ENCODE measurements at regions not wholly inside any gene's neighbourhood (a gene's known extent, or its start where the extent isn't known, plus 50 kb on each side); places are given as distances from the start of the nearest gene placed in this dataset.

DNA sequence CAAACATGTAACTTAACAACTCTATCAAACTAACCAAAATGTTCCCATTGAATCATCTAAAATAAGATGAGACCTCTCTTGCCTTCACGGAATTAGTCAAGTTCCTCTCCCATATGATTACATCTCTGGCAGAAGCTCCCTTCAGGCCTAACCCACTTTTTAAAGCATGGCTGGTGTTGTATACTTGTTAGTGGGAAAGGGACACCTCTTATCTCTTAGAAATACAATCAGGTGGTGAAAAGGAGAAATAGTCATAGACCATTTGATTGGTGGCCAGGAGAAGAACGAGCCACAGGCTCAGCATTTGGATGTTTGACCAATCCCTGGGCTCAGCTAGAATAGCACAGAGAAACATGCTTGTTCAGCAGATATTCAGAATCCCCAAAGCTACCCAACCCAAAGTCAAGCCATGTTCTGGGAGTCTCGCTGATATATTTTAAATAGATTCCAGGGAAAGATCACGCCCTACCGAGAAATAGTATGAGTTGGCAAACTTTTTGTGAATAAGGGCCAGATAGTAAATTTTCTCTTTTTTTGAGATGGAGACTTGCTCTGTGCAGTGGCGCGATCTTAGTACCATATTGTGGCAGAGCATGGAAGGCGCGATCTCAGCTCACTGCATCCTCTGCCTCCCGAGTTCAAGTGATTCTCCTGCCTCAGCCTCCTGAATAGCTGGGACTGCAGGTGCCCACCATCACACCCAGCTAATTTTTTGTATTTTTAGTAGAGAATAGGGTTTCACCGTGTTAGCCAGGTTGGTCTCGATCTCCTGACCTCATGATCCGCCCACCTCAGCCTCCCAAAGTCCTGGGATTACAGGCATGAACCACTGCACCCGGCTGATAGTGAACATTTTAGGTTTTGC, 126.3 kb upstream of the MYLIP start:
- no peaks in the 10 kb centered on the region for H3K9me3 ChIP-seq (ENCODE audit: control insufficient read depth, low read depth, low read length)
- no peak overlapping the region for H3K4me2 ChIP-seq (ENCODE audit: insufficient read depth, insufficient read length, low read length)
- Mint-ChIP-seq H3K9me3 (no peaks in the 10 kb centered on the region), H3K27ac (no peak overlapping the region), H3K36me3 (ENCODE audit: insufficient read depth in 1 of 3, low read depth in 3 of 3) (no peaks in the 10 kb centered on the region), H3K4me1 (peaks cover 16% of the 10 kb centered on the region in 2 experiments), H3K4me3 (no peak overlapping the region), H3K27me3 (ENCODE audit: low read depth) (no peaks in the 10 kb centered on the region; the same call in 1 of the 2 replicates)
- H3K14ac ChIP-seq (ENCODE audit: insufficient read depth, low read length) = no peak overlapping the region
- TF ChIP-seq, protein P1, sequence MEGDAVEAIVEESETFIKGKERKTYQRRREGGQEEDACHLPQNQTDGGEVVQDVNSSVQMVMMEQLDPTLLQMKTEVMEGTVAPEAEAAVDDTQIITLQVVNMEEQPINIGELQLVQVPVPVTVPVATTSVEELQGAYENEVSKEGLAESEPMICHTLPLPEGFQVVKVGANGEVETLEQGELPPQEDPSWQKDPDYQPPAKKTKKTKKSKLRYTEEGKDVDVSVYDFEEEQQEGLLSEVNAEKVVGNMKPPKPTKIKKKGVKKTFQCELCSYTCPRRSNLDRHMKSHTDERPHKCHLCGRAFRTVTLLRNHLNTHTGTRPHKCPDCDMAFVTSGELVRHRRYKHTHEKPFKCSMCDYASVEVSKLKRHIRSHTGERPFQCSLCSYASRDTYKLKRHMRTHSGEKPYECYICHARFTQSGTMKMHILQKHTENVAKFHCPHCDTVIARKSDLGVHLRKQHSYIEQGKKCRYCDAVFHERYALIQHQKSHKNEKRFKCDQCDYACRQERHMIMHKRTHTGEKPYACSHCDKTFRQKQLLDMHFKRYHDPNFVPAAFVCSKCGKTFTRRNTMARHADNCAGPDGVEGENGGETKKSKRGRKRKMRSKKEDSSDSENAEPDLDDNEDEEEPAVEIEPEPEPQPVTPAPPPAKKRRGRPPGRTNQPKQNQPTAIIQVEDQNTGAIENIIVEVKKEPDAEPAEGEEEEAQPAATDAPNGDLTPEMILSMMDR (conservative IDR thresholded peaks at IDR 0.05) = no peak
- no peak overlapping the region for H2BK15ac ChIP-seq (ENCODE audit: low read depth, low read length)
- H2BK5ac ChIP-seq (ENCODE audit: insufficient read length, low read length) = no peak overlapping the region
- no peaks in the 10 kb centered on the region for H3K27me3 ChIP-seq (ENCODE audit: insufficient read depth, low read length)
- no peak overlapping the region for H2BK120ac ChIP-seq (ENCODE audit: low read depth, low read length, poor library complexity, severe bottlenecking)
- H3K56ac ChIP-seq (ENCODE audit: insufficient read length, low read depth, low read length) = no peak overlapping the region
- no peak overlapping the region for H3K27ac ChIP-seq (ENCODE audit: insufficient read length, low read depth, low read length)
- no peak for DNase-seq
- no peaks in the 10 kb centered on the region for H3K79me2 ChIP-seq (ENCODE audit: insufficient read depth, low read length)
- no peak overlapping the region for H3T11ph ChIP-seq (ENCODE audit: low read length)
- H3K9ac ChIP-seq (ENCODE audit: extremely low read depth, insufficient read length, low read length) = no peak overlapping the region
- H4K20me1 ChIP-seq (ENCODE audit: control insufficient read depth, insufficient read depth, insufficient read length) = no peaks in the 10 kb centered on the region
- no CpG with 5 or more reads among the region's 14 CpGs for WGBS (ENCODE audit: extremely low coverage, insufficient read length, low lambda C conversion rate)
- no peaks in the 10 kb centered on the region for H3K79me1 ChIP-seq (ENCODE audit: insufficient read depth, low read depth, low read length, poor library complexity, severe bottlenecking)
- no peak overlapping the region for H2AK5ac ChIP-seq (ENCODE audit: insufficient read length, low read length)
- H3K4ac ChIP-seq (ENCODE audit: low read depth, low read length) = no peak overlapping the region
- peaks cover 7% of the 10 kb centered on the region; the same call in 1 of the 2 replicates for H3K4me1 ChIP-seq (ENCODE audit: insufficient read depth, low read length)
- H2BK20ac ChIP-seq (ENCODE audit: low read depth, low read length, poor library complexity, severe bottlenecking) = no peak overlapping the region
- no peak overlapping the region for H2AFZ ChIP-seq (ENCODE audit: low read length)
- H4K5ac ChIP-seq (ENCODE audit: insufficient read length, low read depth, low read length) = no peak overlapping the region
- H4K8ac ChIP-seq (replicated peaks; ENCODE audit: insufficient read length, low read depth, low read length) = no peak overlapping the region
- H3K23ac ChIP-seq (ENCODE audit: insufficient read length, low read depth, low read length) = no peak overlapping the region
- no peak overlapping the region for H4K91ac ChIP-seq (ENCODE audit: insufficient read length, low read depth, low read length)
- no peak overlapping the region for H2BK12ac ChIP-seq (ENCODE audit: insufficient read length, low read depth, low read length)
- no peaks in the 10 kb centered on the region for H3K23me2 ChIP-seq (ENCODE audit: insufficient read length, low read depth, low read length, poor library complexity, severe bottlenecking)
- no peak overlapping the region for H3K18ac ChIP-seq (ENCODE audit: insufficient read length, low read depth, low read length)
